ENCODE measurements at regions not wholly inside any gene's neighbourhood (a gene's known extent, or its start where the extent isn't known, plus 50 kb on each side); places are given as distances from the start of the nearest gene placed in this dataset.
"Not testable (repeated sequence)": the region's sequence is repeated elsewhere in the genome, so short reads cannot be mapped to it uniquely, and the experiment has no call there.

DNA sequence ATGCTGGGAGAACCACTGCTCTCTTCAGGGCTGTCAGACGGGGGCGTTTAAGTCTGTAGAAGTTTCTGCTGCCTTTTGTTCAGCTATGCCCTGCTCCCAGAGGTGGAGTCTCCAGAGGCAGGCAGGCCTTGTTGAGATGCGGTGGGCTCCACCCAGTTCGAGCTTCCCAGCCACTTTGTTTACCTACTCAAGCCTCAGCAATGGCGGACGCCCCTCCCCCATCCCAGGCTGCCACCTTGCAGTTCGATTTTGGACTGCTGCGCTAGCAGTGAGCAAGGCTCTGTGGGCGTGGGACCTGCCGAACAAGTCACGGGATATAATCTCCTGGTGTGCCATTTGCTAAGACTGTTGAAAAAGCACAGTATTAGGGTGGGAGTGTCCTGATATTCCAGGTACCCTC is 1057.9 kb upstream of the LRRTM1 start:
- TF ChIP-seq MTA2 (IDR thresholded peaks at IDR 0.05; ENCODE audit: low read depth); CBX2 (IDR thresholded peaks at IDR 0.05; ENCODE audit: insufficient read depth, low read length, poor library complexity, severe bottlenecking); ATF2 (CRISPR knock-in tag; IDR thresholded peaks at IDR 0.05); ZNF740 (CRISPR knock-in tag; IDR thresholded peaks at IDR 0.05); ZNF740 (tag; IDR thresholded peaks at IDR 0.05); HINFP (tag; conservative IDR thresholded peaks at IDR 0.05; ENCODE audit: low read depth); TSHZ1 (CRISPR knock-in tag; IDR thresholded peaks at IDR 0.05); NR2C1 (IDR thresholded peaks at IDR 0.05); NR2C1 (tag; IDR thresholded peaks at IDR 0.05); ZNF780A (CRISPR knock-in tag; IDR thresholded peaks at IDR 0.05); MXD1 (CRISPR knock-in tag; IDR thresholded peaks at IDR 0.05; ENCODE audit: borderline replicate concordance, poor library complexity, severe bottlenecking); EP300 (IDR thresholded peaks at IDR 0.05; ENCODE audit: low read length): not testable (repeated sequence)
- TF ChIP-seq, protein P1, sequence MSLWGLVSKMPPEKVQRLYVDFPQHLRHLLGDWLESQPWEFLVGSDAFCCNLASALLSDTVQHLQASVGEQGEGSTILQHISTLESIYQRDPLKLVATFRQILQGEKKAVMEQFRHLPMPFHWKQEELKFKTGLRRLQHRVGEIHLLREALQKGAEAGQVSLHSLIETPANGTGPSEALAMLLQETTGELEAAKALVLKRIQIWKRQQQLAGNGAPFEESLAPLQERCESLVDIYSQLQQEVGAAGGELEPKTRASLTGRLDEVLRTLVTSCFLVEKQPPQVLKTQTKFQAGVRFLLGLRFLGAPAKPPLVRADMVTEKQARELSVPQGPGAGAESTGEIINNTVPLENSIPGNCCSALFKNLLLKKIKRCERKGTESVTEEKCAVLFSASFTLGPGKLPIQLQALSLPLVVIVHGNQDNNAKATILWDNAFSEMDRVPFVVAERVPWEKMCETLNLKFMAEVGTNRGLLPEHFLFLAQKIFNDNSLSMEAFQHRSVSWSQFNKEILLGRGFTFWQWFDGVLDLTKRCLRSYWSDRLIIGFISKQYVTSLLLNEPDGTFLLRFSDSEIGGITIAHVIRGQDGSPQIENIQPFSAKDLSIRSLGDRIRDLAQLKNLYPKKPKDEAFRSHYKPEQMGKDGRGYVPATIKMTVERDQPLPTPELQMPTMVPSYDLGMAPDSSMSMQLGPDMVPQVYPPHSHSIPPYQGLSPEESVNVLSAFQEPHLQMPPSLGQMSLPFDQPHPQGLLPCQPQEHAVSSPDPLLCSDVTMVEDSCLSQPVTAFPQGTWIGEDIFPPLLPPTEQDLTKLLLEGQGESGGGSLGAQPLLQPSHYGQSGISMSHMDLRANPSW (CRISPR knock-in tag; IDR thresholded peaks at IDR 0.05): not testable (repeated sequence)
